GM19193 (cell line): ENCODE measurements at regions not wholly inside any gene's neighbourhood (a gene's known extent, or its start where the extent isn't known, plus 50 kb on each side); places are given as distances from the start of the nearest gene placed in this dataset.

Source experiments
- POLR2A ChIP-seq: IDR thresholded peaks from 4 replicates; pipeline ENCODE4 v1.6.1; 2011; ENCODE audit not compliant: insufficient read depth, insufficient read length; ENCODE audit errors: extremely low read depth

DNA sequence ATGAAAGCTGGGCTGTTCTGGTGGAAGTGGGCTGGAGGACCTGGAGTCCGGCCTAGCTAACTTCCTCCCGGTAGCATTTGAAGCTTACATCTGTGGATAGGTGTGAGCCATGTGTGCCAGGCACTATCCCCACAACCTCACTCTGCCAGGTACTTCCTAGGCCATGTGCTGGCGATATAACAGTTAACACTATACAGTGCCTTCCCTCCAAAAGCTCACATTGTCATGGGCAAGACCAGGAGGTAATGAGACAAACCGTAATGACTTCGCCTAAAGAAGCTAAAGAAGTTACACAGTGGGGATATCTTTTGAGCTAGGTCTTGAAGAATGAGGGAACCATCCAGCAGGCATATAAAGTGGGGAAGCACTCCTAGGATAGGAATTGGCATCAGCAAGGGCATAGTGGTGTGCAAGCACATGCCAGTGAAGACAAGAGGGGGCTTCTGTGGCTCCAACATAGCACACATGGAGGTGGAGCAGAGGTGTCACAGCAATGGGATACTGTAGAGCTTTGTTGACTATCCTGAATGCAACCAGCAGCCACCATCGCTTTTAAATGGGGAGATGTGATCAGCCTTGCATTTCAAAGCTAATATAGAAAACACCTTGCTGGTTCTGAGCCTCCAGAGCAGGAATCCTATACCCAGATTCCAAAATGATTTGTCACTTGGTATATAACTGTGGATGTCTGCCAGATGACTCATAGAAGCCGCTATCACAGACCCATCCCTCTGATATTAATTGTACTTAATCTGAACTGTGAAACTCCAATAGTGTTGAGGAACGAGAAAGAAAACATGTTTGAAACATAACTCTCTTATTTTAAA lies 466.3 kb downstream of the LMO4 start:
- no peak for TF ChIP-seq POLR2A

DNA sequence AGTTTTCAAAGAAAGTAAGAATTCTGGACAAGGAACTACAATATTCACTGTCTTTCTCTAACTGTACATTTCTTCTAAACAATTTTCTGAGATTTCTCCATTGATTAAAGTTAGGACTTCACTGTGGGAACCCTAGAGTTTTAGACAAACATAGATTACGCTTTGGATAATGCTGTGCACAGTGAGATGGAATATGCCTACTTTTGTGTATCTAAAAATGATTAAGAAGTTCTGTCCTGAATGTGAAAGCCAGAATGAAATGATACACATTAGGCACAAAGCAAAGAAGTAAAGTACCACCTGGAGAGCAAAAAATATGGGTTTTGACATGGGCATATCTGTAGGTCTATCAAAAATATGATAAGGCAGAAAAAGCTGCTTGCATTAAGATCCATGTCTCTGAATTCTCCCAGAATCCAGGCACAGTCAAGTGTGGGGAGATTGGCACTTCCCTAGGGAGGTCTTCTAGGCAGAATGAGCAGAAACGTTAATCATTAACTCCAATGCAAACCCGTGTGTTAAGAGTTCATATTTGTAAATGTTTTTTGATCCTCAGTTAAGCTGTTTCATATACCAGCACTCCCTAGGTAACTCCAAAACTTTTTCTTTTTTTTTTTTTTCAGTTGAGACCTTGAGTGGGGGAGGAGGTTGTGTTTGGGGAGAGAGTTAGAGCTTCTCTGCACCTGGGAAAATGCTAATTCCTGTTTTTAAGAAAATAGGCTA lies 467.1 kb downstream of the LMO4 start:
- no peak for TF ChIP-seq POLR2A

DNA sequence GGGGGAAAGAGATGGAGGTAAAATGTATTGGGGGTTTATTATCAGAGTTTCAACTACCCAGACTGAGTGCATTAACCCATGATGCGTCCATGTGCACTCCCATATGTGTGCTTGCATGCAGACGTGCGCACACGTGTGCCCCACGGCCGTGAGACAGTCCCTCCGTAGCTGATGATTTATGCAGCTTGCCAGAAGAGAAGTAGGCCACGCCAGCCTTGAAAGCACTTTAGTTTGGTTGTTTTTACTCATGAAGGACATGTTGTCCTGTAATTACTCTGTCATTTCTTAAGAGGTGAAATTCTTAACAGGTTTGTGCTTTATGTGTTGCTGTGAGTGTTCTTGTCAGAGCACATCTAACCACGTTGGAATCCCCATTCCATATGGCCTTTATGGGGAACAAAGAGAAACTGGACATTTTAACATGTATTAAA lies 467.8 kb downstream of the LMO4 start:
- no peak for TF ChIP-seq POLR2A

DNA sequence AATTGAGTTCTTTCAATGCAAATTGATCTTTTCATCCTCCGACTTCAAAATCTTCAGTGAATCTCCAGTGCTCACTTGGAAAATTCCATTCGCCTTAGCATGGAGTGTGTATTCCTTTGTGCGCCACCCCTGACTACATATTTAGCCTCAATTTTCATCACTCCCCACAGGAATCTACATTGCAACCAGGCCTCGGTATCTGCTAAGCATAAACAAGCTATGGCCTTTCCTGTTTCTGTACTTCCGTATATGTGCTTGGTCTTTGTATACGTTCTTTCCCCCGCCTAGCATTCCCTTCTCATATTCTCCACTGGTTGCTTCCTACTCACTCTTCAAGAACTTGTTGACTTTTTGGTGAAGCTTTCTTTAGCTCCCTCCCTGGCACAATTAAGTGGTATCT lies 470.8 kb downstream of the LMO4 start:
- TF ChIP-seq POLR2A, result no peak

DNA sequence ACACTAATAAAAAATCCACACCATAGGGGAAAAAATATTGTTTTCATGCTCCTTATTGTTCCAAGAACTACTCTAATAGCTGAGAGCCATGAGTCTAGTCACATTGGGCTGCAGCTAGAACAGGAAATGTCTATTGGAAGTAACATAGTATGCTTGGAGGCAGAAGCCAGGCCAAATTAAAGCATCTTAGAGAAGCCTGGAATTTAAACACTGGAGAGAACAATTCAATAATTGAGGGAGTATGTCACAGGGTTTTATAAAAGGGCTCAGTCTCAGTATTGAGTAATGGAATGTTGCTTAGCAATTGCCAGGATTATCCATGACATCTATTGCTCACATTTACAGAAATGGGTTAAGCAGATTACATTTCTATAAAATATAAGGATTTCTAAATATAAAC lies 471.3 kb downstream of the LMO4 start:
- TF ChIP-seq POLR2A, result no peak

DNA sequence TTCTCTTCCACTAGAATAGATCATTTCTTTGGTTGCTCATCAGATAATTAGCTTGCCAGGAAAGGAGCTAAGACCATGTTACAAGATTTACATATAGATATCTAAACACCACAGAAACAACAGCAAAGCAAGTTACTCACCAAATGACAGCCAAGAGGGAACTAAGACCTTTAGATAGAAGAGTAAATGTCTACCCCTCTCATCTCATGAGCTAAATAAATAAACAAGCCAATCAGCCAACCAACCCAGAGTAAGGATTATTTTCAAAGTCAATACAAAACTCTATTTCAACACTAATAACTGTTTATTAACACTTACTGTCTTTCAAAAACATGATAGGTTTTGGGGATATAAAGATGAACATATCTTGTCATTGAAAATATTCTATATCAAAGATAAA lies 474.7 kb downstream of the LMO4 start:
- TF ChIP-seq POLR2A, result no peak

DNA sequence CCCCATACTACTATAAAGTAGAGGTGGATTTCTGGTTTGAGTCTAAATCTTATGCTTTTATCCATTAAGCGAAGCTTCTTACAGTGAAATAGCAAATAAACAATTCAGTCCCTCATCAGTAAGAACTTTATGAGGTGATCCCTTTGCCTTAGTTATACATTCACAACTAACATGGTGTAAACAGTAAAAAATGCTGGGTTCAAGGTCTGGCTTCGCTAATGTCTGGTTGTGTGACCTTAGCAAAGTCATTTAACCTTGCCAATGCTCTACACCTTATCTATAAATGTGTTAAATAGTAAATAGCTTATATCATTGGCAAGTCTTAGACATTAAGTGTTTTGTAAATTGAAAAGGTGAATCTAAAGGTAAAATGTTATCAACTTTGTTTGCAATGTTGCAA lies 475.4 kb downstream of the LMO4 start:
- TF ChIP-seq POLR2A, result no peak

DNA sequence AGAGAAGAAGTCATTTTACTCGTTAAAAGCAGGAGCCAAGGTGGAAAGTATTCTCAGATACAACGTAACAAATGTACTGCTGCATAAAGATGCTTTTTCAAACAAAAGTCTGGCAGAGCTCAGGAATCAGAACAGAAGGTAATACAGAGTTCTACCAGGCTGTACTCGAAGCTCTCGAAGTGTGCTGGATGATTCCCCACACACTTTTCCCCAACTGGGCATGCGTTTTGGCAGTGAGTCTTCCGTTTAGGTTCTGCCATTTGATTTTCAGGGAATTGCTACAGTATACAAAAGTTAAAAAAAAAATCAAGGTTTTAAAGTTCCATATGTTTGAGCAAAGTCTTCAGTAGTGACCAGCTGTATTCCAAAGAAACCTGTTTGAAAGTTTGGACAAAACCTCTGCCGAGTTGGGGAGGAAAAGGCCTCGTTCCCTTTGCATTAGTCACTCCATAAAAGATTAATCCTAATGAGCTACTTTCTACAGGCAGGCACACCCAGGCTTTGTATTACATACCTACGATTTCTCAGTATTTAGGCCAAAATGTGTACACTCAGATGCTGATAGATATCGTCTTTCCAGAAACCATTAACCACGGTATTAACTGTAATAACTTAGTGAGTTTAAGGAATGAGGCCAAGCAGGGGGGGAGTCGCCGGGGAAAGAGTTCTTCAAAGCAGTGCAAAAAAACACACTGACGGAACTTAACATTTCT lies 477.1 kb downstream of the LMO4 start:
- no peak for TF ChIP-seq POLR2A

DNA sequence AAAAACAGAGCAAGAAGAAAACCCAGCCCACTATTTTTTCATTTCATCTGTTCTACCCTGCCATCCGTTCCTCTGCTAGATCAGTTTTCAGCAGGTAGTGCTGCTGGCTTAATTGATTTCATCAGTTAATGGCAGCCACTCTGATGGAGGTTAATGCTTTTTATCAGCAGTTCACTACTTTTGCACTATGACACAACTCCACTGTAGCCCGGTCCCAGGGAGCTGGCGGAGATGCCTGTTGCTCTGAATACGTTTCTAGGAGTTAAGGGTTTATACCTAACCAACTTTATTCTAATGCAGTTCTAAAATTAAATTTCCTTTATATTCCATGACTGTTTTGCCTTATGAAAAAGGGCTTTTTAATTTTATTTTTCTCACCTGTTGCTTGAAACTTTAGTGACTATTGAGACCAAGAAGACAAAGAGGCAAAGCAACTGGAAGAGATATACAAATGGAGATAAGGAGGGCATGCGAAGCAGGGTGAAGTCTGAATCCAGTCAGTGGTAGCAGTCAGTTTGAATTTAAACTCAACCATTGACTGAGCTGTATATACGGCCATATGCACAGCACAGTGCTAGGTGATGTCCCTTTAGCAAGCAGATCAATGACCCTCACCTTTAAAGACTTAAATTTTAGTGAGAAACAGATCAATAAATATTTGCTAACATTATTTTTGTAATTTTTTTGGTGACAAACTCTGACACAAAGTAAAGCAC lies 477.9 kb downstream of the LMO4 start:
- TF ChIP-seq POLR2A, result no peak

DNA sequence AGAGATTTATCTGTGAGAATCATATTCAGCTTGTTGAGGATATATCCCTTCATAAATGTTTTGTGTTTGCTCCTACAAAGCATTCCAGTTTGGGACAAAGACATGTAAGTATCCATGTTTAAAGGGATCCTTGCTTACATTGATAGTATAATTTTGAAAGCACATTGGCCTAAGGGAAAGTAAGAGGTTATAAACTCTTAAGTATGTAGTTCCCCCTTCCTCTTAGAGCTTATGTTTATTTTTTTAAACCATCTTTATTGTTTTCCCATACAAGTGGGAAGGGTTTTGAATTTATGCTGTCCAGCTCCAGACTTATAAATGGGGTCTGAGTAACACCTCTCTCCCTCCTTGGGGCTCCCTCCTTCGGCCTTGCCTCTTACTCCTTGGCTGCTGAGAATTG lies 481.5 kb downstream of the LMO4 start:
- no peak for TF ChIP-seq POLR2A

DNA sequence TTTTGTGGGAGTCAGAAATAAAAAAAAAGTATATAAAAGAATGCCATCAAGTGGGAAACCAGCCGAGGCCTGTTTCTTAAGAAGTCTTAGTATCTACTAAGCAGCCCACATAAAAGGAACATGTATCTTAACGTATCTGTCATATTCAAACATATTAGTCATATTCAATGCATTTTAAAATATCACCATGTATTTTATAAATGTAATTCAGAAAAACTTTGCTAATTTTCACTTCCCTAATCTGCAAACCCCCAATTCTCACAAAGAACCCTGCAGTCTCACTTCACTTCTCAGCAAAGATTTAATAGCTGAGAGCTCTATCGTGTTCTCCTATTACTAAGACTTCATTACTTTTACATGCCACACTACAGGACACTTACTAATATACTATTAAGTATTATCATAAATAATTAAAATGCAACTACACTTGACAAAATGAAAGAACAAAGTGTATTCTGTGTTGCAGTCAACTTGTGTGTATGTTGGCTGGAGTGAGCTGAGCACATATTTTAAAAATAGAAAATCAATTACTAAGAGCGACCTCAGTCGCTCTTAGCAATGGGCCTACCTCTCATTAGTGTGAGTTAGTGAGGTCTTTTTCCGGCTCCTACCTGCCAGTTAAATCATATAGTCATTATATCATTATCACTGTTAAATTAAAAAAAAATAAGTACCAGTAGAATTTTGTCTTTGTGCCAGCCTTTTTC lies 484.3 kb downstream of the LMO4 start:
- TF ChIP-seq POLR2A, result no peak

DNA sequence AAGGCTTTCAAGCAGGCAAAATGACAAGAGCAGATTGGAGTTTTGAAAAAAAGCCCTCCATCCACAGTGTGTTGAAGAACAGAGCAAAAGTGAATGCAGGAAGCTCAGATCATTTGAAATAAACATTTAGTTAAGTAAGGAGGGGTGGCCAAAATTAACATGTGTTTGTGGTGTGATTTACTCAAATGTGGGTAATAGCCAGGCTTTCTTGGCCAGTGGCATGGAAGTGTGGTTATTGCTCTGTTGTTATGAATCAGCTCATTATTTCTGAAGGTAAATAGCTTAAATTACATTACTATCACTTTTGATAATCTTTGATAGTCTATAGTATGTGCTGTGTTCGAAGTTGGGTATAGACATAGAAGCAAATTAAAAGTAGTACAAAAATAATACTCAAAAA lies 485.9 kb downstream of the LMO4 start:
- TF ChIP-seq POLR2A, result no peak

DNA sequence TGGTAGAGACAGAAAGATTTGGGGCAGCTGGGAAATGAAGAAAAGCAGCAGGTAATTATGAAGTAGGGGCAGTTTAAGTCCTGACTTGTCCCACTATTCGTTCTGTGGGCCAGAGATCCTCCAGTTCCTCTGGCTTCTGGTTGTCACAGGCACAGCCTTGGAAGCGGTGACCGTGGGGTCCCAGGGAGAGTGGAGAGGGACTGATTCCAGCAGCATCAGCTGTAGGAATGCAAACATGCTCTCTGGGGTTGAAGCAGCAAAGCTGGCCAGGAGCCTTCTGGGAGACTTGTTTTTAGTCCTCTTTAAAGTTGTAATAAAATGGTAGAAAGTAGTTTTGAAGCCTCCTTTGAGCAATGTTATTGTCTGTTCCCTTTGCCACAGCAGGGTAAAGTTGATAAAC lies 488.0 kb downstream of the LMO4 start:
- no peak for TF ChIP-seq POLR2A

DNA sequence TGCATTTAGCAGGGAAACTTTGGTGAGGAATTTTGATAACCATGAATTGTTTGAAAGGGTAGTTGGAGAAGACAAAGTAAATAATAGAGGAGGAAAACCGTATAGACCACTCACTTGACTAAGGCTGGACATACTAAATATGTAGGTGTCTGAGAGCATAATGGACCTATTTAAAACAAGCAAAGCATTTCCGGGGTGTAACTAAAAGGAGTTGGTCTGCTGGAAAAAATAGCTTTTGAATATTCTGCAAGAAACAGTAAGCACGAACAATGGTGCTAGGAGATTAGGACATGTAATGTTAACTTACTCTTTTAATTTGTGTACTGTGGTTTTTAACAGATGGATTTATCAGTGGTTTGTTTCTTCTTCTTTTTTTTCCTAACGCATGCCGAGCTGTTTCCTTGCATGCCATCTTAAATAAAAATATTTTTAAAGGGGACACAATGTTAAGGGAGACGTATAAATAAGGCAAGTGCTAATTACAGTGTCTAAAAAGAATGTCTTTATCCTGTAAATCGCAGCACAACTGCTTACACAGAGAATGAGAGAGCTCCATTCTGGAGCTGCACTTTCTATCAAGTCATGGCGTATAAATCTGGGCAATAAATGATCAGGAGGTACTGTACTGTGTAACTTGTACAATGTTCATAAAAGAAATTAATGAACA lies 492.1 kb downstream of the LMO4 start:
- TF ChIP-seq POLR2A, result no peak

DNA sequence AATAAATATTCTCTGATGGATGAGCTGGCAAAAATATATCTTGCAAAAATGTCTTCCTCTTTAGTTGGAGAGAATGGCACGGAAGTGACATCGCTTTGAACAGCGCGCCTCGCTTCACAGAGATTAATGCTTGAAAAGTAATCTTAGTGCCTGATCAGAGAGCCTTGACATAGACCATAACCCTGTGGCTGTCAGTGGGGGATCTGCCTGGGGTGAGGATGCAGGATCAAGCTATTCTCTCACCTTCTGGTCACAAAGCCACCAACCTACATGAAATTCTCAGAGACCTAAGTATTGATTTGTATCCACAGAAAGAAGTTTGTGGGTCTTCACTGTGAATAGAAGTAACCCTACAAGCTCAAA lies 492.6 kb downstream of the LMO4 start:
- TF ChIP-seq POLR2A, result no peak
